Nephron (organoid): ENCODE measurements at regions not wholly inside any gene's neighbourhood (a gene's known extent, or its start where the extent isn't known, plus 50 kb on each side); places are given as distances from the start of the nearest gene placed in this dataset.

ENCODE experiments used
- H3K27ac Mint-ChIP-seq, 3 experiments: 2 replicates each; pipeline ENCODE4 v1.8.0; 2020; ENCODE audit warnings: mixed read lengths in 3 of 3, mild to moderate bottlenecking in 2 of 3, moderate library complexity in 1 of 3
- H3K27me3 Mint-ChIP-seq: 2 replicates; pipeline ENCODE4 v1.8.0; 2021; ENCODE audit warnings: low read depth, mild to moderate bottlenecking, moderate library complexity, mixed read lengths
- H3K36me3 Mint-ChIP-seq: 2 replicates; pipeline ENCODE4 v1.8.0; 2020; ENCODE audit warnings: low read depth, mixed read lengths
- H3K4me1 Mint-ChIP-seq: 2 replicates; pipeline ENCODE4 v1.8.0; 2020; ENCODE audit warnings: mixed read lengths
- H3K4me3 Mint-ChIP-seq, 3 experiments: 2 replicates each; pipeline ENCODE4 v1.8.0; 2020; ENCODE audit warnings: mild to moderate bottlenecking in 3 of 3, mixed read lengths in 3 of 3, moderate library complexity in 2 of 3
- H3K9me3 Mint-ChIP-seq: 2 replicates; pipeline ENCODE4 v1.8.0; 2020; ENCODE audit warnings: mixed read lengths
- CTCF ChIP-seq, 3 experiments: fragments of 200-600 bp; sonication (generic); IDR thresholded peaks; one replicate each; pipeline ENCODE4 v1.5.0; 2021; ENCODE audit warnings: antibody characterized with exemption in 3 of 3; ENCODE audit not compliant: unreplicated experiment in 3 of 3

- Mint-ChIP-seq H3K9me3 (peaks cover 17% of the 10 kb centered on the region), H3K4me3 (no peak overlapping the region)
Observed at GRCh38 chr1:177495878-177496277, 325.1 kb downstream of the BRINP2 start.

GRCh38 chr1:177490786-177491185 lies 320.0 kb downstream of the BRINP2 start:
- no peak for TF ChIP-seq CTCF (IDR thresholded peaks at IDR 0.05; ENCODE audit: unreplicated experiment in 3 of 3)
- no peaks in the 10 kb centered on the region for H3K36me3 Mint-ChIP-seq
- H3K27me3 Mint-ChIP-seq: no peaks in the 10 kb centered on the region
- no peak overlapping the region for H3K27ac Mint-ChIP-seq
- H3K9me3 Mint-ChIP-seq: no peaks in the 10 kb centered on the region
- H3K4me1 Mint-ChIP-seq: no peaks in the 10 kb centered on the region
- no peak overlapping the region for H3K4me3 Mint-ChIP-seq

More at GRCh38 chr1:177495878-177496277, 325.1 kb downstream of the BRINP2 start:
- no peaks in the 10 kb centered on the region for H3K36me3 Mint-ChIP-seq
- no peak overlapping the region for H3K27ac Mint-ChIP-seq
- H3K4me1 Mint-ChIP-seq: no peaks in the 10 kb centered on the region
- no peaks in the 10 kb centered on the region for H3K27me3 Mint-ChIP-seq
- no peak for TF ChIP-seq CTCF (IDR thresholded peaks at IDR 0.05; ENCODE audit: unreplicated experiment in 3 of 3)

GRCh38 chr1:177490036-177490639 lies 319.4 kb downstream of the BRINP2 start:
- Mint-ChIP-seq H3K27ac (no peak overlapping the region), H3K4me1 (no peaks in the 10 kb centered on the region), H3K9me3 (no peaks in the 10 kb centered on the region), H3K36me3 (no peaks in the 10 kb centered on the region), H3K4me3 (no peak overlapping the region), H3K27me3 (peaks cover under 1% of the 10 kb centered on the region)
- no peak for TF ChIP-seq CTCF (IDR thresholded peaks at IDR 0.05; ENCODE audit: unreplicated experiment in 3 of 3)

GRCh38 chr1:177488722-177489121 lies 318.0 kb downstream of the BRINP2 start:
- no peaks in the 10 kb centered on the region for H3K4me1 Mint-ChIP-seq
- H3K9me3 Mint-ChIP-seq: no peaks in the 10 kb centered on the region
- no peaks in the 10 kb centered on the region for H3K36me3 Mint-ChIP-seq
- H3K27me3 Mint-ChIP-seq: peaks cover 4% of the 10 kb centered on the region
- H3K4me3 Mint-ChIP-seq: no peak overlapping the region
- H3K27ac Mint-ChIP-seq: no peak overlapping the region
- TF ChIP-seq CTCF (IDR thresholded peaks at IDR 0.05; ENCODE audit: unreplicated experiment in 3 of 3): no peak

- Mint-ChIP-seq H3K36me3 (no peaks in the 10 kb centered on the region), H3K4me1 (no peaks in the 10 kb centered on the region), H3K4me3 (no peak overlapping the region), H3K27me3 (peaks cover 4% of the 10 kb centered on the region), H3K9me3 (no peaks in the 10 kb centered on the region), H3K27ac (no peak overlapping the region)
- TF ChIP-seq CTCF (IDR thresholded peaks at IDR 0.05; ENCODE audit: unreplicated experiment in 3 of 3): no peak
Observed at GRCh38 chr1:177487481-177487880, 316.7 kb downstream of the BRINP2 start.

GRCh38 chr1:177480741-177481305 lies 310.1 kb downstream of the BRINP2 start:
- Mint-ChIP-seq H3K27ac (no peak overlapping the region), H3K36me3 (no peaks in the 10 kb centered on the region), H3K4me3 (no peak overlapping the region), H3K27me3 (peaks cover 13% of the 10 kb centered on the region), H3K9me3 (no peaks in the 10 kb centered on the region), H3K4me1 (no peaks in the 10 kb centered on the region)
- TF ChIP-seq CTCF (IDR thresholded peaks at IDR 0.05; ENCODE audit: unreplicated experiment in 3 of 3): no peak
